Prostate gland (tissue), 2 donors: ENCODE measurements at regions not wholly inside any gene's neighbourhood (a gene's known extent, or its start where the extent isn't known, plus 50 kb on each side); places are given as distances from the start of the nearest gene placed in this dataset.

Experiments used
- DNase-seq: peaks from one replicate; pipeline ENCODE4 v3.0.0-alpha.2; 2019; ENCODE audit warnings: low spot score
- H3K27ac ChIP-seq, 2 donors: fragments of 200-600 bp; sonication (generic); 2 replicates each; pipeline ENCODE4 v1.5.1; 2017 to 2019
- H3K27me3 ChIP-seq: fragments of 200-600 bp; sonication (generic); replicated peaks from 2 replicates; pipeline ENCODE4 v1.5.1; 2019; ENCODE audit not compliant: insufficient read depth
- H3K36me3 ChIP-seq, 2 donors: fragments of 200-600 bp; sonication (generic); 1 replicate in 1 of 2; 2 replicates in 1 of 2; pipeline versions ENCODE4 v1.5.1 to v1.8.1; 2017 to 2019
- H3K4me1 ChIP-seq: fragments of 200-600 bp; sonication (generic); replicated peaks from 2 replicates; pipeline ENCODE4 v1.5.1; 2019
- H3K4me3 ChIP-seq, 2 donors: fragments of 200-600 bp; sonication (generic); 2 replicates each; pipeline ENCODE4 v1.5.1; 2017 to 2019
- H3K9me3 ChIP-seq: fragments of 200-600 bp; sonication (generic); 2 replicates; pipeline ENCODE4 v1.5.1; 2017
- POLR2A ChIP-seq: fragments of 450-650 bp; IDR thresholded peaks from one replicate; pipeline ENCODE4 v1.6.1; 2016; ENCODE audit warnings: antibody characterized with exemption, mild to moderate bottlenecking
- POLR2AphosphoS5 ChIP-seq: sonication (generic); formaldehyde crosslinking; IDR thresholded peaks from one replicate; pipeline ENCODE4 v1.6.1; 2017; ENCODE audit warnings: antibody characterized with exemption
- WGBS: methylation state at CpG from one replicate; pipeline ENCODE4 v1.1.5; 2018; 5-methylcytosine and 5-hydroxymethylcytosine counted together
- intact Hi-C: fragments of 100-400 bp; cut with DNase I; formaldehyde crosslinking; loops from one replicate; pipeline ENCODE4 v1.14.2; 2022
- TF ChIP-seq, protein P1 (sequence below), 4 experiments: fragments of 200-600 bp in 2 of 4; fragments of 450-650 bp in 2 of 4; sonication (generic) in 2 of 4; IDR thresholded peaks; 1 replicate in 3 of 4; 2 replicates in 1 of 4; pipeline ENCODE4 v1.5.1; 2016 to 2019; ENCODE audit warnings: antibody characterized with exemption in 4 of 4, mild to moderate bottlenecking in 2 of 4, moderate library complexity in 2 of 4

- TF ChIP-seq POLR2AphosphoS5 (no peak), POLR2A (no peak)
- TF ChIP-seq, protein P1, sequence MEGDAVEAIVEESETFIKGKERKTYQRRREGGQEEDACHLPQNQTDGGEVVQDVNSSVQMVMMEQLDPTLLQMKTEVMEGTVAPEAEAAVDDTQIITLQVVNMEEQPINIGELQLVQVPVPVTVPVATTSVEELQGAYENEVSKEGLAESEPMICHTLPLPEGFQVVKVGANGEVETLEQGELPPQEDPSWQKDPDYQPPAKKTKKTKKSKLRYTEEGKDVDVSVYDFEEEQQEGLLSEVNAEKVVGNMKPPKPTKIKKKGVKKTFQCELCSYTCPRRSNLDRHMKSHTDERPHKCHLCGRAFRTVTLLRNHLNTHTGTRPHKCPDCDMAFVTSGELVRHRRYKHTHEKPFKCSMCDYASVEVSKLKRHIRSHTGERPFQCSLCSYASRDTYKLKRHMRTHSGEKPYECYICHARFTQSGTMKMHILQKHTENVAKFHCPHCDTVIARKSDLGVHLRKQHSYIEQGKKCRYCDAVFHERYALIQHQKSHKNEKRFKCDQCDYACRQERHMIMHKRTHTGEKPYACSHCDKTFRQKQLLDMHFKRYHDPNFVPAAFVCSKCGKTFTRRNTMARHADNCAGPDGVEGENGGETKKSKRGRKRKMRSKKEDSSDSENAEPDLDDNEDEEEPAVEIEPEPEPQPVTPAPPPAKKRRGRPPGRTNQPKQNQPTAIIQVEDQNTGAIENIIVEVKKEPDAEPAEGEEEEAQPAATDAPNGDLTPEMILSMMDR (IDR thresholded peaks at IDR 0.05), result no peak
- H3K27me3 ChIP-seq, result no peaks in the 10 kb centered on the region
- 44% methylated on average over 3 of the region's 3 CpGs for WGBS
- no peak overlapping the region for H3K27ac ChIP-seq
- DNase-seq, result no peak
- intact Hi-C loops, result no loop called here
- no peaks in the 10 kb centered on the region for H3K4me1 ChIP-seq
- no peak overlapping the region for H3K4me3 ChIP-seq
- H3K9me3 ChIP-seq, result no peaks in the 10 kb centered on the region
- no peaks in the 10 kb centered on the region for H3K36me3 ChIP-seq
These were observed 827.9 kb downstream of the FLRT2 start for GRCh38 chr14:86357876-86358275.

DNA sequence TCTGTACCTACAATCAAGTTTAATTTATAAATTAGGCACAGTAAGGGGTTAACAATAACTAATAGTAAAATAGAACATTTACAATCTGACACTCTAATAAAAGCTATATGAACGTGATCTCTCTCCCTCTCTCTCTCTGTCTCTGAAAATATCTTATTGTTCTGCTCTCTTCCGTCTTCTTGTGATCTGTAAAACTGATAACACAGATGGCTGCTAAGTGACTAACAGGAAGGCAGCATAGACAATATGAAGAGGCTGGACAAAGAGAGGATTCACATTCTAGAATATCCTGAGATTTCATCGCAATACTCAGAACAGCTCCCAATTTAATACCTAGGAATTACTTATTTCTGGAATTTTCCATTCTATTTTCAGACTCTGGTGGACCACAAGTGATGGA, 827.2 kb downstream of the FLRT2 start:
- Histone ChIP-seq H3K4me1 (no peaks in the 10 kb centered on the region), H3K27me3 (no peaks in the 10 kb centered on the region), H3K4me3 (no peak overlapping the region), H3K27ac (no peak overlapping the region), H3K9me3 (no peaks in the 10 kb centered on the region), H3K36me3 (no peaks in the 10 kb centered on the region)
- TF ChIP-seq POLR2AphosphoS5, result no peak
- TF ChIP-seq, protein P1 (IDR thresholded peaks at IDR 0.05), result no peak
- no peak for TF ChIP-seq POLR2A
- DNase-seq, result no peak
- intact Hi-C loops, result no loop called here
- 33% methylated on average over 3 of the region's 3 CpGs for WGBS

DNA sequence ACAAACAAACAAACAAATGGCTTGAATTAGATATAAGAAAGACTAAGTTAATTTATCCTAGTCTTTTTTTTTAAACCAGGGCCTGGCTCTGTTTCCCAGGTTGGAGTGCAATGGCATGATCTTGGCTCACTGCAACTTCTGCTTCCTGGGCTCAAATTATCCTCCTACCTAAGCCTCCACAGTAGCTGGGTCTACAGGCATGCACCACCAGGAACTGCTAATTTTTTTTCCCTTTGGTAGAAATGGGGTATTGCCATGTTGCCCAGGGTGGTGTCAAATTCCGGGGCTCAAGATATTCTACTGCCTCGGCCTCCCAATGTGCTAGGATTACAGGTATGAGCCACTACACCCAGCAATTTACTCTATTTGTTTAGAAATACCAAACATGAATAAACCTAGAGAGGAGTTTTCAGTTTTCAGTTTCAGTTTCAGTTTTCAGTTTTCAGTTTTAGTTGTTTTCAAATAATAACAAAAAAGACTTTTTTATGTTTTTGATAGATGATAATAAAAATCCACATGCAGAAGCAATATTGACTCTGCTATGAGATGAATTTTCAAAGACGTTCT, 817.0 kb downstream of the FLRT2 start:
- intact Hi-C loops, result no loop called here
- Histone ChIP-seq H3K27me3 (no peaks in the 10 kb centered on the region), H3K9me3 (no peaks in the 10 kb centered on the region), H3K4me1 (no peaks in the 10 kb centered on the region), H3K36me3 (no peaks in the 10 kb centered on the region), H3K27ac (no peak overlapping the region), H3K4me3 (no peak overlapping the region)
- WGBS, result 54% methylated on average over 3 of the region's 3 CpGs
- TF ChIP-seq POLR2AphosphoS5 (no peak), POLR2A (no peak)
- TF ChIP-seq, protein P1 (IDR thresholded peaks at IDR 0.05), result no peak
- no peak for DNase-seq

GRCh38 chr14:86334355-86334754, 804.4 kb downstream of the FLRT2 start:
- Histone ChIP-seq H3K36me3 (no peaks in the 10 kb centered on the region), H3K4me3 (no peak overlapping the region), H3K27ac (no peak overlapping the region), H3K27me3 (no peaks in the 10 kb centered on the region), H3K9me3 (no peaks in the 10 kb centered on the region), H3K4me1 (no peaks in the 10 kb centered on the region)
- WGBS, result 65% methylated on average over 3 of the region's 3 CpGs
- TF ChIP-seq POLR2A (no peak), POLR2AphosphoS5 (no peak)
- TF ChIP-seq, protein P1 (IDR thresholded peaks at IDR 0.05), result no peak
- intact Hi-C loops, result no loop called here
- no peak for DNase-seq

- Histone ChIP-seq H3K27ac (no peak overlapping the region), H3K9me3 (no peaks in the 10 kb centered on the region), H3K36me3 (no peaks in the 10 kb centered on the region), H3K4me3 (no peak overlapping the region), H3K4me1 (no peaks in the 10 kb centered on the region), H3K27me3 (no peaks in the 10 kb centered on the region)
- no peak for DNase-seq
- TF ChIP-seq POLR2AphosphoS5 (no peak), POLR2A (no peak)
- TF ChIP-seq, protein P1 (IDR thresholded peaks at IDR 0.05), result no peak
- intact Hi-C loops, result no loop called here
- 90% methylated on average over 1 of the region's 1 CpG for WGBS
These were observed 803.5 kb downstream of the FLRT2 start for GRCh38 chr14:86333493-86333892.
